ENCODE measurements at regions not wholly inside any gene's neighbourhood (a gene's known extent, or its start where the extent isn't known, plus 50 kb on each side); places are given as distances from the start of the nearest gene placed in this dataset.
A peak's percentile ranks its signal among the peaks of the same experiment; 100 is the strongest.

DNA sequence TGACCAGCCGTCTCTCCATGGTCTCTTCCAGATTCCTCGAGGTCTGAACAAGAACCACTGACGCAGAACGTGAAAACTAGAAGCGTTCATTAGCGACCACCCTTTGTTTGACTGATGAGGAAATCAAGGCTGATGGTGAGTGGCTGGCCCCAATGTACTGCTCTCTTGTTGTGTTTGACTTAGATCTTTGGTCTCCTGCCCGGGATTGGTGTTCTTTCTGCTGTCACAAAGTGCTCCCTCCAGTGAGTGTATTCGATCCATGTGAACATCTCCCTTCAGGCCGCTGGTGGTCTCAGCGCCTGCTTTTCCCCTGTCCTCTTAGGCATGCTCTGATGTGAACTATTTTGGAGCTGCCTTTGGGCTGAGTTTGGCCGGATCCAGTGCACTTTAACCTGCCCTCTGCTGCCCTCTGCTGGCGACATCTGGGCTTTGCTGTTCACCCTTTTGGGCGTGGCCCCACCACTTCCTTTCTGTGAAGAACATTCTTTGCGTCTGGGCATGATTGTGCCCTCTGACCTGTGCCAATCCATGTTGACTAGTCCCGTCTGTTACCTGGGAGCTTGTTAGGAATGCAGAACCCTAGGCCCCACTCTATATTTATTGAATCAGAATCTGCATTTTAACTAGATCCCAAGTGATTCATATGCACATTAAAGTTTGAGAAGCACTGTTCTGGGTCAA is 279.1 kb downstream of the TTC6 start (continued):
- TF ChIP-seq ARID5B (CRISPR knock-in tag; IDR thresholded peaks at IDR 0.05) (peak; percentile 84), ZSCAN25 (CRISPR knock-in tag; IDR thresholded peaks at IDR 0.05) (peak; percentile 63; the same call in 1 of the 2 replicates), SMAD1 (CRISPR knock-in tag; IDR thresholded peaks at IDR 0.05; ENCODE audit: borderline replicate concordance, low read depth) (no peak; the same call in 1 of the 2 replicates), E2F2 (CRISPR knock-in tag; IDR thresholded peaks at IDR 0.05; ENCODE audit: borderline replicate concordance) (no peak), ZNF773 (CRISPR knock-in tag; IDR thresholded peaks at IDR 0.05; ENCODE audit: borderline replicate concordance) (no peak), ZNF44 (CRISPR knock-in tag; IDR thresholded peaks at IDR 0.05) (no peak), ZNF713 (CRISPR knock-in tag; IDR thresholded peaks at IDR 0.05) (0 out of 2 replicates have a peak, but pooled peaks have one; percentile 87), ZEB1 (IDR thresholded peaks at IDR 0.05; ENCODE audit: insufficient replicate concordance, low read depth) (peak; percentile 77), KDM4B (CRISPR knock-in tag; IDR thresholded peaks at IDR 0.05) (peak; percentile 90; the same call in 1 of the 2 replicates), ZNF782 (CRISPR knock-in tag; IDR thresholded peaks at IDR 0.05; ENCODE audit: borderline replicate concordance) (peak; percentile 74; the same call in 1 of the 2 replicates), ZNF691 (CRISPR knock-in tag; IDR thresholded peaks at IDR 0.05; ENCODE audit: borderline replicate concordance, low read depth) (peak; percentile 92; the same call in 1 of the 2 replicates), ZSCAN12 (CRISPR knock-in tag; IDR thresholded peaks at IDR 0.05) (no peak), SAFB2 (CRISPR knock-in tag; IDR thresholded peaks at IDR 0.05; ENCODE audit: borderline replicate concordance, low read depth) (peak; percentile 76), ZNF512B (CRISPR knock-in tag; IDR thresholded peaks at IDR 0.05; ENCODE audit: borderline replicate concordance) (0 out of 2 replicates have a peak, but pooled peaks have one; percentile 80), TEAD3 (CRISPR knock-in tag; optimal IDR thresholded peaks at IDR 0.05; ENCODE audit: borderline replicate concordance) (peak; percentile 93)
- TF ChIP-seq, protein P1, sequence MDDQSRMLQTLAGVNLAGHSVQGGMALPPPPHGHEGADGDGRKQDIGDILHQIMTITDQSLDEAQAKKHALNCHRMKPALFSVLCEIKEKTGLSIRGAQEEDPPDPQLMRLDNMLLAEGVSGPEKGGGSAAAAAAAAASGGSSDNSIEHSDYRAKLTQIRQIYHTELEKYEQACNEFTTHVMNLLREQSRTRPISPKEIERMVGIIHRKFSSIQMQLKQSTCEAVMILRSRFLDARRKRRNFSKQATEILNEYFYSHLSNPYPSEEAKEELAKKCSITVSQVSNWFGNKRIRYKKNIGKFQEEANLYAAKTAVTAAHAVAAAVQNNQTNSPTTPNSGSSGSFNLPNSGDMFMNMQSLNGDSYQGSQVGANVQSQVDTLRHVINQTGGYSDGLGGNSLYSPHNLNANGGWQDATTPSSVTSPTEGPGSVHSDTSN (CRISPR knock-in tag; IDR thresholded peaks at IDR 0.05; ENCODE audit: borderline replicate concordance): no peak
- TF ChIP-seq, protein P2, sequence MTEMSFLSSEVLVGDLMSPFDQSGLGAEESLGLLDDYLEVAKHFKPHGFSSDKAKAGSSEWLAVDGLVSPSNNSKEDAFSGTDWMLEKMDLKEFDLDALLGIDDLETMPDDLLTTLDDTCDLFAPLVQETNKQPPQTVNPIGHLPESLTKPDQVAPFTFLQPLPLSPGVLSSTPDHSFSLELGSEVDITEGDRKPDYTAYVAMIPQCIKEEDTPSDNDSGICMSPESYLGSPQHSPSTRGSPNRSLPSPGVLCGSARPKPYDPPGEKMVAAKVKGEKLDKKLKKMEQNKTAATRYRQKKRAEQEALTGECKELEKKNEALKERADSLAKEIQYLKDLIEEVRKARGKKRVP (CRISPR knock-in tag; IDR thresholded peaks at IDR 0.05): peak in 1 of 2 experiments; percentile 48; a peak in 1 of 4 replicates
